ENCODE measurements at regions not wholly inside any gene's neighbourhood (a gene's known extent, or its start where the extent isn't known, plus 50 kb on each side); places are given as distances from the start of the nearest gene placed in this dataset.

DNA sequence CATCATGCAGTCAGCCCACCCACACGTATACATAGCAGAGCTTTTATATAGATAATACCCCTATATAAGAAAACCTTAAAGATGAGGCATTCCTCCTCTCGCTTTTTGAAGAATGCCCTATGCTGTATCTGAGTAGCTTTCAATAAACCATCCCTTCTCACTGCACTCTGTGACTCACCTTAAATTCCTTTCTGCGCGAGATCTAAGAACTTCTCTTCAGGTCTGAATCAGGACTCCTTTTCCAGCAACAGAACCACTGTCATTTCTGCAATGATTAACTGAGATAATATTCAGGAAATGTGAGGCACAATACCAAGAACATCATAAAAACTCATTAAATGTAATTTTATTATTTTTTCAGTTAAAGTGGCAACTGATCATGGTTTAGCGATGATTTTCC, 76.4 kb upstream of the DCLK2 start:
- Histone ChIP-seq H3K27ac (ENCODE audit: control insufficient read depth, insufficient read depth) (no peak overlapping the region), H3K9me3 (replicated peaks; ENCODE audit: control insufficient read depth, insufficient read depth, low read length) (no peaks in the 10 kb centered on the region), H3K4me2 (ENCODE audit: control insufficient read depth, insufficient read depth) (no peak overlapping the region), H2AFZ (ENCODE audit: control insufficient read depth, low read depth, low read length) (no peak overlapping the region), H3K9ac (ENCODE audit: control insufficient read depth, insufficient read depth, low read length) (no peak overlapping the region), H4K20me1 (ENCODE audit: control insufficient read depth, insufficient read depth) (no peaks in the 10 kb centered on the region), H3K36me3 (ENCODE audit: control insufficient read depth in 2 of 2, insufficient read depth in 2 of 2, low read length in 1 of 2) (no peaks in the 10 kb centered on the region), H3K4me3 (no peak overlapping the region), H3K27me3 (replicated peaks in 1 of 2; ENCODE audit: control insufficient read depth in 2 of 2, insufficient read depth in 2 of 2, low read length in 1 of 2) (peaks cover 0 to 4% of the 10 kb centered on the region in 2 experiments; a peak in 1 of 4 replicates), H3K4me1 (ENCODE audit: control insufficient read depth, insufficient read depth, low read length) (no peaks in the 10 kb centered on the region), H3K79me2 (ENCODE audit: control insufficient read depth, insufficient read depth, low read length) (no peaks in the 10 kb centered on the region)
- DNase-seq (ENCODE audit: low read depth, low spot score) (no peak), ATAC-seq (no peak), FAIRE-seq (no peak)
- ChIA-PET RAD21 (ENCODE audit: unreplicated experiment) (interaction anchor here (1.3 kb wide), 1 partner anchor 241 kb away, joined by 3 read pairs; no protein-coding TSS in a partner anchor), CTCF (no interaction called here), POLR2A (no interaction called here), SMC1A (ENCODE audit: uncharacterized antibody, unreplicated experiment) (interaction anchor here (0.8 kb wide), 1 partner anchor 216 kb away, joined by 3 read pairs; no protein-coding TSS in a partner anchor)
- 81% methylated on average over 5 of the region's 5 CpGs for WGBS (ENCODE audit: insufficient coverage, insufficient replicate concordance, low lambda C conversion rate, missing lambda C conversion rate)
- intact Hi-C loops (cut with micrococcal nuclease; ENCODE audit: unreplicated experiment) = loop anchor here (5.0 kb wide), 1 partner anchor 865 kb away; no protein-coding TSS in a partner anchor
- in situ Hi-C loops (cut with MboI) = no loop called here
- no TSS peak for BruUV-seq (replicated peaks)
- TF ChIP-seq, protein P1, sequence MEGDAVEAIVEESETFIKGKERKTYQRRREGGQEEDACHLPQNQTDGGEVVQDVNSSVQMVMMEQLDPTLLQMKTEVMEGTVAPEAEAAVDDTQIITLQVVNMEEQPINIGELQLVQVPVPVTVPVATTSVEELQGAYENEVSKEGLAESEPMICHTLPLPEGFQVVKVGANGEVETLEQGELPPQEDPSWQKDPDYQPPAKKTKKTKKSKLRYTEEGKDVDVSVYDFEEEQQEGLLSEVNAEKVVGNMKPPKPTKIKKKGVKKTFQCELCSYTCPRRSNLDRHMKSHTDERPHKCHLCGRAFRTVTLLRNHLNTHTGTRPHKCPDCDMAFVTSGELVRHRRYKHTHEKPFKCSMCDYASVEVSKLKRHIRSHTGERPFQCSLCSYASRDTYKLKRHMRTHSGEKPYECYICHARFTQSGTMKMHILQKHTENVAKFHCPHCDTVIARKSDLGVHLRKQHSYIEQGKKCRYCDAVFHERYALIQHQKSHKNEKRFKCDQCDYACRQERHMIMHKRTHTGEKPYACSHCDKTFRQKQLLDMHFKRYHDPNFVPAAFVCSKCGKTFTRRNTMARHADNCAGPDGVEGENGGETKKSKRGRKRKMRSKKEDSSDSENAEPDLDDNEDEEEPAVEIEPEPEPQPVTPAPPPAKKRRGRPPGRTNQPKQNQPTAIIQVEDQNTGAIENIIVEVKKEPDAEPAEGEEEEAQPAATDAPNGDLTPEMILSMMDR (IDR thresholded peaks at IDR 0.05 in 2 of 3, conservative IDR thresholded peaks at IDR 0.05 in 1 of 3; ENCODE audit: control insufficient read depth in 2 of 3, extremely low read depth in 1 of 3, insufficient read depth in 1 of 3, low read depth in 3 of 3, low read length in 3 of 3) = no peak
- no peak for TF ChIP-seq SRF (IDR thresholded peaks at IDR 0.05; ENCODE audit: low read depth in 2 of 2, low read length in 2 of 2)
- no peak for TF ChIP-seq GABPA (IDR thresholded peaks at IDR 0.05; ENCODE audit: low read depth)
- TF ChIP-seq ASH2L (IDR thresholded peaks at IDR 0.05; ENCODE audit: borderline replicate concordance, low read depth) = no peak
- TF ChIP-seq BCL11A (IDR thresholded peaks at IDR 0.05; ENCODE audit: low read depth, low read length) = no peak
- TF ChIP-seq, protein P2, sequence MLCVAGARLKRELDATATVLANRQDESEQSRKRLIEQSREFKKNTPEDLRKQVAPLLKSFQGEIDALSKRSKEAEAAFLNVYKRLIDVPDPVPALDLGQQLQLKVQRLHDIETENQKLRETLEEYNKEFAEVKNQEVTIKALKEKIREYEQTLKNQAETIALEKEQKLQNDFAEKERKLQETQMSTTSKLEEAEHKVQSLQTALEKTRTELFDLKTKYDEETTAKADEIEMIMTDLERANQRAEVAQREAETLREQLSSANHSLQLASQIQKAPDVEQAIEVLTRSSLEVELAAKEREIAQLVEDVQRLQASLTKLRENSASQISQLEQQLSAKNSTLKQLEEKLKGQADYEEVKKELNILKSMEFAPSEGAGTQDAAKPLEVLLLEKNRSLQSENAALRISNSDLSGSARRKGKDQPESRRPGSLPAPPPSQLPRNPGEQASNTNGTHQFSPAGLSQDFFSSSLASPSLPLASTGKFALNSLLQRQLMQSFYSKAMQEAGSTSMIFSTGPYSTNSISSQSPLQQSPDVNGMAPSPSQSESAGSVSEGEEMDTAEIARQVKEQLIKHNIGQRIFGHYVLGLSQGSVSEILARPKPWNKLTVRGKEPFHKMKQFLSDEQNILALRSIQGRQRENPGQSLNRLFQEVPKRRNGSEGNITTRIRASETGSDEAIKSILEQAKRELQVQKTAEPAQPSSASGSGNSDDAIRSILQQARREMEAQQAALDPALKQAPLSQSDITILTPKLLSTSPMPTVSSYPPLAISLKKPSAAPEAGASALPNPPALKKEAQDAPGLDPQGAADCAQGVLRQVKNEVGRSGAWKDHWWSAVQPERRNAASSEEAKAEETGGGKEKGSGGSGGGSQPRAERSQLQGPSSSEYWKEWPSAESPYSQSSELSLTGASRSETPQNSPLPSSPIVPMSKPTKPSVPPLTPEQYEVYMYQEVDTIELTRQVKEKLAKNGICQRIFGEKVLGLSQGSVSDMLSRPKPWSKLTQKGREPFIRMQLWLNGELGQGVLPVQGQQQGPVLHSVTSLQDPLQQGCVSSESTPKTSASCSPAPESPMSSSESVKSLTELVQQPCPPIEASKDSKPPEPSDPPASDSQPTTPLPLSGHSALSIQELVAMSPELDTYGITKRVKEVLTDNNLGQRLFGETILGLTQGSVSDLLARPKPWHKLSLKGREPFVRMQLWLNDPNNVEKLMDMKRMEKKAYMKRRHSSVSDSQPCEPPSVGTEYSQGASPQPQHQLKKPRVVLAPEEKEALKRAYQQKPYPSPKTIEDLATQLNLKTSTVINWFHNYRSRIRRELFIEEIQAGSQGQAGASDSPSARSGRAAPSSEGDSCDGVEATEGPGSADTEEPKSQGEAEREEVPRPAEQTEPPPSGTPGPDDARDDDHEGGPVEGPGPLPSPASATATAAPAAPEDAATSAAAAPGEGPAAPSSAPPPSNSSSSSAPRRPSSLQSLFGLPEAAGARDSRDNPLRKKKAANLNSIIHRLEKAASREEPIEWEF (IDR thresholded peaks at IDR 0.05; ENCODE audit: insufficient replicate concordance, low read depth, low read length) = no peak
- TF ChIP-seq KAT2A (conservative IDR thresholded peaks at IDR 0.05; ENCODE audit: control insufficient read depth, low read depth, low read length) = no peak
- no peak for TF ChIP-seq TBL1XR1 (IDR thresholded peaks at IDR 0.05; ENCODE audit: low read depth, low read length)
- TF ChIP-seq, protein P3, sequence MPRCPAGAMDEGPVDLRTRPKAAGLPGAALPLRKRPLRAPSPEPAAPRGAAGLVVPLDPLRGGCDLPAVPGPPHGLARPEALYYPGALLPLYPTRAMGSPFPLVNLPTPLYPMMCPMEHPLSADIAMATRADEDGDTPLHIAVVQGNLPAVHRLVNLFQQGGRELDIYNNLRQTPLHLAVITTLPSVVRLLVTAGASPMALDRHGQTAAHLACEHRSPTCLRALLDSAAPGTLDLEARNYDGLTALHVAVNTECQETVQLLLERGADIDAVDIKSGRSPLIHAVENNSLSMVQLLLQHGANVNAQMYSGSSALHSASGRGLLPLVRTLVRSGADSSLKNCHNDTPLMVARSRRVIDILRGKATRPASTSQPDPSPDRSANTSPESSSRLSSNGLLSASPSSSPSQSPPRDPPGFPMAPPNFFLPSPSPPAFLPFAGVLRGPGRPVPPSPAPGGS (IDR thresholded peaks at IDR 0.05; ENCODE audit: borderline replicate concordance, insufficient read depth, low read depth, low read length, poor library complexity, severe bottlenecking) = no peak
- no peak for TF ChIP-seq STAT3 (IDR thresholded peaks at IDR 0.05; ENCODE audit: low read depth, low read length)
- no peak for TF ChIP-seq EZH2 (IDR thresholded peaks at IDR 0.05; ENCODE audit: borderline replicate concordance, control insufficient read depth, low read depth, low read length)
- TF ChIP-seq, protein P4, sequence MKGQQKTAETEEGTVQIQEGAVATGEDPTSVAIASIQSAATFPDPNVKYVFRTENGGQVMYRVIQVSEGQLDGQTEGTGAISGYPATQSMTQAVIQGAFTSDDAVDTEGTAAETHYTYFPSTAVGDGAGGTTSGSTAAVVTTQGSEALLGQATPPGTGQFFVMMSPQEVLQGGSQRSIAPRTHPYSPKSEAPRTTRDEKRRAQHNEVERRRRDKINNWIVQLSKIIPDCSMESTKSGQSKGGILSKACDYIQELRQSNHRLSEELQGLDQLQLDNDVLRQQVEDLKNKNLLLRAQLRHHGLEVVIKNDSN (IDR thresholded peaks at IDR 0.05; ENCODE audit: borderline replicate concordance, extremely low read length, insufficient read depth, low read depth, low read length) = no peak
- no peak for TF ChIP-seq CHD1 (IDR thresholded peaks at IDR 0.05; ENCODE audit: low read depth, low read length)

All from GM12878 (cell line).